HepG2 (cell line): ENCODE measurements at regions not wholly inside any gene's neighbourhood (a gene's known extent, or its start where the extent isn't known, plus 50 kb on each side); places are given as distances from the start of the nearest gene placed in this dataset.

ENCODE experiments used
- ELF4 ChIP-seq: sonication (generic); formaldehyde crosslinking; IDR thresholded peaks from 2 replicates; pipeline ENCODE4 v1.5.0; 2020; ENCODE audit warnings: missing genetic modification reagents, mild to moderate bottlenecking, moderate library complexity, borderline replicate concordance
- EZH2 ChIP-seq: conservative IDR thresholded peaks from 2 replicates; pipeline ENCODE4 v1.6.1; 2012; ENCODE audit warnings: mild to moderate bottlenecking, low read depth, low read length, moderate library complexity
- ZNF468 ChIP-seq: sonication (generic); formaldehyde crosslinking; IDR thresholded peaks from 2 replicates; pipeline ENCODE4 v1.8.0; 2022; ENCODE audit warnings: mild to moderate bottlenecking, moderate library complexity, missing genetic modification reagents
- TF ChIP-seq, protein P1 (sequence below): sonication (generic); formaldehyde crosslinking; IDR thresholded peaks from 2 replicates; pipeline ENCODE4 v1.5.0; 2020; ENCODE audit warnings: mild to moderate bottlenecking, missing genetic modification reagents, moderate library complexity

- no peak for TF ChIP-seq ELF4 (CRISPR knock-in tag)
- no peak for TF ChIP-seq ZNF468 (CRISPR knock-in tag)
- TF ChIP-seq, protein P1, sequence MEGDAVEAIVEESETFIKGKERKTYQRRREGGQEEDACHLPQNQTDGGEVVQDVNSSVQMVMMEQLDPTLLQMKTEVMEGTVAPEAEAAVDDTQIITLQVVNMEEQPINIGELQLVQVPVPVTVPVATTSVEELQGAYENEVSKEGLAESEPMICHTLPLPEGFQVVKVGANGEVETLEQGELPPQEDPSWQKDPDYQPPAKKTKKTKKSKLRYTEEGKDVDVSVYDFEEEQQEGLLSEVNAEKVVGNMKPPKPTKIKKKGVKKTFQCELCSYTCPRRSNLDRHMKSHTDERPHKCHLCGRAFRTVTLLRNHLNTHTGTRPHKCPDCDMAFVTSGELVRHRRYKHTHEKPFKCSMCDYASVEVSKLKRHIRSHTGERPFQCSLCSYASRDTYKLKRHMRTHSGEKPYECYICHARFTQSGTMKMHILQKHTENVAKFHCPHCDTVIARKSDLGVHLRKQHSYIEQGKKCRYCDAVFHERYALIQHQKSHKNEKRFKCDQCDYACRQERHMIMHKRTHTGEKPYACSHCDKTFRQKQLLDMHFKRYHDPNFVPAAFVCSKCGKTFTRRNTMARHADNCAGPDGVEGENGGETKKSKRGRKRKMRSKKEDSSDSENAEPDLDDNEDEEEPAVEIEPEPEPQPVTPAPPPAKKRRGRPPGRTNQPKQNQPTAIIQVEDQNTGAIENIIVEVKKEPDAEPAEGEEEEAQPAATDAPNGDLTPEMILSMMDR (CRISPR knock-in tag): no peak
- no peak for TF ChIP-seq EZH2
Measured at GRCh38 chr14:71606575-71606974, 325.7 kb upstream of the RGS6 start.
